Stimulated activated CD4-positive, alpha-beta T cell treated with anti-CD3 and anti-CD28 coated beads, Interleukin-15, amount 100 ng/mL, for 24 hours (primary cell): ENCODE measurements at regions not wholly inside any gene's neighbourhood (a gene's known extent, or its start where the extent isn't known, plus 50 kb on each side); places are given as distances from the start of the nearest gene placed in this dataset.

ENCODE experiments used
- DNase-seq: peaks from one replicate; pipeline ENCODE4 v3.0.0-alpha.2; 2020

DNA sequence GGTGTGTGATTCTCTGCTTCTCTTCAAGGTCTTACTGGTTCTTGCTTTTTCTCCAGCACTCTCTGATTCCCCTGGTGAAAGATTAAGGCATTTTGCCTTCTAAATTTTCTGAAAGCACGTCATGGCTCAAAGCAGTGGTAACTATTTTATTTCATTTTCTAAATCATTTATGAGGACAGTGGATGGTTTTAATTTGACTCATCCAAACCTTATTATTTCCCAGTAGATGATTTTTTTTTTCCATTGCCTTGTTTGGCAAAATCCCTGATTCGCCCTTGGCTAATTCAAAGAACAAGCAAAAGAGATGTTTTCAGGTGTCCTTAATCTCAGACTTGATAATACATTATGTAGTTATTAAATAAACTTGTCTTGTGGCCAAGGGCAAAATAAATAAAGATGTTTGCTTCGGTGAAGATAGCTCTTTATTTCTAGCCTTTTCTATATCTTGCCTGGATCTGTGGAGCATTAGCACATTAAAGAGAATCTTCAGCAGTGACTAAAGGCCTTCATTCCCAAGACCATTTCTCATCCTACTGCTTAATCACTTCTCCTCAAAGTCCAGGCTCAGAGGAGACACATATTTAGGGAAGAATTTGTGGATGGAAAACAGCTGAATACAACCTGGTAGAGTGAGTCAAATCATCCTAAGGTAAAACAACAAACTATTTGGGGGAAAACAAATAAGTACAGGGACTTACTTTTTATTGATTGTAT is 359.8 kb downstream of the DUSP10 start:
- no peak for DNase-seq

DNA sequence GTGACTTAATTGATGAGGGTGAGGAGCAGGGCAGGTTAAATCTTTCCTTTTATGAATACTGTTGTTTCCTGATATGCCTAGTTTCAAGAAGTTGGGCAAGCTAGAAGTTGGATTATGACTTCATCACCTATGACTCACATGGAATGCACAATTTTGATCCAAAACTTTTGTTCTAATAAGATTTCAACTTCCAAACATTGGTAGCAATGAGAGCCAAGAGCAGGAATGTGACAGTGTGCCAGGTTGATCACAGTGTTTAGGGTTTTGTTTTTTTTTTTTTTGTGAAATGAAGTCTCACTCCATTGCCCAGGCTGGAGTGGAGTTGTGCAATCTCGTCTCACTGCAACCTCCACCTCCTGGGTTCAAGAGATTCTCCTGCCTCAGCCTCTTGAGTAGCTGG is 349.4 kb downstream of the DUSP10 start:
- DNase-seq: no peak

DNA sequence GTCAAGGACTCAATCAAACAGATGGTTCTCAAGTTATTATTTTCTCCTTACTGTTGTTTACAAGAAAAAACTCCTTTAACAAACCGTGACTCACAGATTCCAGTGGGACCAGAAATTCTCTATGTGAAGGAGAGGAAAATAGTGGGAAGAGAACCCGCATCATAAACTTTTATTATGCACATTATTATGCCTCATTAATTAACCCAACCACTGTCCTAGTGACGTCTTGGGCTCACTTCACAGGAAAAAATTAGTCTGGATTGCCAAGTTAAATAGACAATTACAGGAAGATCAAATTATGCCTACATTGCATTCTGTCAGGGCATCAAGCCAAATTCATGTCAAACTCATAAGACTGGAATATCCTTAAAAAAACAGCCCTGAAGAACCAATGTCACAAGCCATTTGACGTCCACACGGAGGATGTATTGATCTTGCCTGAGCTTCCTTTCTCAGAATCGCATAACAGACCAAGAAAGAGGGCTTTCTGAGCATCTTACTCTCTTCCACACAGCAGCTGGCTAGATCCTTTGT is 347.8 kb downstream of the DUSP10 start:
- no peak for DNase-seq

DNA sequence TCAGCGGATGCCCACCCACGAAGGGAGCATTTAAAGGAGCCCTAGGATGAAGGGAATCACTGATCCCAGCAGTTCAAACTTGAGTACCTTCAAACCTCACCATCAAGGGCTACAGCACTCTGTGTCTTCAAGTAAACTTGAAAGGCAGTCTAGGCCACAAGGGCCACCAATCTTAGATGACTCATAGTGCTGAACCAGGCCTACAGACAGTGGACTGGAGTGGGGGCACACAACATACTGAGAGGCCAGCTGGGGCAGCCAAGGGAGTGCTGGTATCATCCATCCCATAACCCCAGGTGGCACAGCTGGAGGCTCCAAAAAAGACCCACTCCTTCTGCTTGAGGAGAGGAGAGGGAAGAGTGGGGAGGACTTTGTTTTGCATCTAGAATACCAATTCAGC is 345.4 kb downstream of the DUSP10 start:
- DNase-seq: no peak

DNA sequence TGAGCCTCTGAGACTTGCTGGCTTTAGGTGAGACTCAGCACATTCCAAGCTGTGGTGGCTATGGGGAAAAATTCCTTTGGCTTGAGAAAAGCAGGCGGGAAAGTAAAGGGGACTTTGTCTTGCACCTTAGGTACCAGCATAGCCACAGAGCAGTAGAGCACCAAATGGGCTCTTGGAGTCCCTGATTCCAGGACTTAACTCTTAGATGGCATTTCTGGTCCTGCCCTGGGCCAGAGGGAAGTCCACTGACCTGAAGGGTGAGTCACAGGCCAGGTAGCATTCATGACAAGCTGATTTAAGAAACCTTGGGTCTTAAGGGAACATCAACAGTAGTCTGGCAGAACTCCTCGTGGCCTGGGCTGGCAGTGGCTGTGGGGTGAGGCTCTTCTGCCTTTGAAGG is 344.7 kb downstream of the DUSP10 start:
- DNase-seq: no peak

DNA sequence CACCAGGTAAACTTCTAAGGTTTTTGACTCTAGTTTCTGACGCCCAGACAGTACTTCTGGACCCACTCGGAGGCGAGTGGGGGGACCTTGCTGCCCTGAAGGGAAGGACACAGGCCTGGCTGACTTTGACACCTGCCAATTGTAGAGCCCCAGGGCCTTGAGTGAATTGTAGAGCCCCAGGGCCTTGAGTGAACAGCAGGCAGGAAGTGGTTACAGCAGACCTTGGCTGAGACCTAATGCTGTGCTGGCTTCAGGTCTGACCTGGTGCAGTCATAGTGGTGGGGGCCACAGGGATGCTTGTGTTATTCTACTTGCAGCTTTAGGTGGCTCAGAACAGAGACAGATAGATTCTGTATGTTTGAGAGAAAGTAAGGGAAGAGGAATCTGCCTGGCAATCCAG is 344.3 kb downstream of the DUSP10 start:
- DNase-seq: no peak

DNA sequence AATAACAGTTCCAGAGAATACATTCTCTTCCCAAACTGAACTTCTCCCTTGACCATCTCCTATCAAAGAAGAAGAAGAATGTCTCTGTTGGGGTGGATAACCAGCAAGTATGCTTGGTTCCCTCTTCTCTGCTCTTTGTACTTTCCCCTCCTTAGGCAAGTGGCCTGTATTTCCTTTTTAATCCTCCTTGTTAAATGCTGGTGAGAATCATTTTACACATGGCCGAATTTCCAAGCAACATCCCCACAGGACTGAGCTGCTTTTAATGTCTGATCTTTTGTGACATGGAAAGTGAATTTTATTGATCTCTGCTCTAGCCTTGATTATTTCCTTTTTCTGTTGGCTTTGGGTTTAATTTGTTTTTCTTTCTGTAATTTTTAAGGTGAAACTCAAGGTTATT is 336.7 kb downstream of the DUSP10 start:
- no peak for DNase-seq

DNA sequence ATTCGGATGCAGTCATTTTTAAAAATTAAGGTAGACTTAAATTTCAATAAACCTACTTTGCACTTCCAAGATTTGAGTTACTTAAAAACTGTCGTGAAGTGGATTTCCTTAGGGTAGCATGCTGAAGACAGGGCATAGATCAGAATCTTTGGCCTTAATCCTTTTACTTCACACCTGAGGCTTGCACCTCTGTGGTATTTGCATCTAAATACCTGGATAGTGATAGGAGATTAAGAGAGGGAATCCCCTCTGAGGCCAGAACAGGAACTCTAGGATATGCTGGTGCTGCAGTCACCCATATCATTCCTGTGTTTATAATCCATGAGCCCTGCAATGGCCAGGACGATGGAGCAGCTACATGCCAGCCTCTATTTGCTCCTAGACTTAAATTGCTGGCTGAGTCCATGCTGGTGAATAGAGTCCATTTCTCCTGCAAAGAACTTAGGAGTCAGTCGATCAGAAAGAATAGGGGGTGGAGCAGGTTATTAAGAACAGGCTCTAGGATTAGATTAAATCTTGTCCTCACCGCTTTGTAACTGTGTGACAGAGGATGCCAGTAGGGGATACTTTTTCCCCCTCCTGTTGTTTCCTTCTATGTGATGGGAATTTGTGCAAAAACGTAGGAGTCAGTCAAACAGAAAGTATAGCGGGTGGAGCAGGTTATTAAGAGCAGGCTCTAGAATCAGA is 333.6 kb downstream of the DUSP10 start:
- no peak for DNase-seq

DNA sequence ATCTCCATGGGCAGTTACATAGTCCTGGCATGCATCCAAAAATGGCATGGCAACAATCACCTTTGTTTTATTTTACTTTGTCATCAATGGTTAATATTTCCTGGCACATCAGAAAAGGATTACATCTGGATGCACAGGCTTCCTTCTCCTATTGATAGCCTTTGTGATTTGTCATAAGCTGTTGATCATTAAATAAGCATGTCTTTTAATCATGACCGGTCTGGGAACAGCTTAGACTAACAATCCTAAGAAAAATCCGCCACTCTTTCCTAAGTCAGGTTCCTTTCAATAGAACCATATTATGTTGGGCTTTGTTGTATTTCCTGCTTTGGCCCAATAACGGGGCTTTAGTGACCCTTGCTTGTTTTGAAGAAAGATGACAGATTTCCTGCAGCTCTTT is 330.6 kb downstream of the DUSP10 start:
- DNase-seq: no peak

DNA sequence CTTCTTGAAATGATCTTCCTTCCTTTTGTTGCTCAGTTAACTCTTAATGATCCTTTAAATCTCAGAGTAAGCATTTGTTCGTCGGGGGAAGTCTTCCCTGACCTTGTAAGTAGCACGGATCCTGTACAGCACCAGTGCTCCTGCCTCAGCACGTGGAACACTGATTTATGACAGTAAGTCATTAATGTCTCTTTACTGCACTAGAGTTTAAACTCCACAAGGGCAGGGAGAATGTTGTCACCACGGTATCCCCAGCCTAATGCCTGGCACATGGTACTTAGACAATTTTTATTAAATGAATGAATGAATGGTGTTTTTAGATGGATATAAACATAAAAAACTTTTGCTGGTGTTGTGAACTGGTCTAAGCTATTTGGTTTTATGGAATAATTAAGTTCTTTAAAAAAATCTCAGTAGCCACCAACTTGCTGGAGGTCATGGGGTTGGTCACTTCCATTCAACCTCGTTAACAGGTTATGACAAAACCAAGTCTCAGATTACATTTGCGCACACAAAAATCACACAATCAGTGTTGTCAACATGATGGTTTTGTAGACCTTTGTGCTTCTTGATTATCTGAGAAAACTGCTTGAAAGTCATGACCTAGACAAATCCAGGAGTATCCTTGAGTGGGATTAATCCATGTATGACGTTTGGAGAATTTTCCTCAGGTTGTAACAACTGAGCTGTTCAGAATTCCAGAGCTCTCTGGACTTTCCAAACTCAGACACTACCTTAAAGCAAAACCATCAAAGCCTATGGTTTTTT is 326.9 kb downstream of the DUSP10 start:
- DNase-seq: no peak

DNA sequence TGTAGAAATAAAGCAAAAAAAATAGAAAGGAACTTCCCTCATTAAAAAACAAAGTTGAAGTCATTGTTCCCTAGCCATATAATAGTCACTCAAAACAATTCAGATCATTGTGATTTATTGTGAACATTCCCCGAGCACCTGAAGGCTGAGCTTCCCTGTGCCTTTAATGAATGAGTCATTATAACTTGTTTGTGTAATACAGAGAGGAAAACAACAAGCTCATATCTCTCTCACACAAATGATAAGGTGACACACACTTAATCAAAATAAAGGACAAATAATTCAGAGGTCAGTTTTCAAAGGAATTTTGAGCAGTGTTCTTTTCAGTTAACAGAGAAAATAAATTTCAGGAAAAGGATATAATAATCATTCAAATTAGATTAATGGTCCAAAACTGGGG is 326.2 kb downstream of the DUSP10 start:
- DNase-seq: no peak

DNA sequence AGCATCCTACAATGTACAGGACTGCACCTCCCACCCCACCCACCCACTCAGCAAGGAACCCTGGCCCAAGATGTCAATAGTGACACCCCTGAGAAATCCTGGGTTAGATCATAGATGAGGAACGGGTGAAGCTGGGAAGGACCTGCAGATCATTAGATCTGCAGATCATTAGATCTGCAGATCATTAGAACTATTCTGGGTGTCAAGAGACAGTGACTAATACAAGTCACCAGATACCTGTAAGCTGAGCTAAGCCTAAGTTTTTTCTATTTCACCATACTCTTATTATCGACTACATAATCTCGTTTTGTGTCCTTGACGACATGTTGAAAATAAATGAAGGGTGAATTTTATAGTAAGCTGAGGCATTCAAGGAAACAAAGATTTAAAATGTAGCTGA is 325.7 kb downstream of the DUSP10 start:
- no peak for DNase-seq

DNA sequence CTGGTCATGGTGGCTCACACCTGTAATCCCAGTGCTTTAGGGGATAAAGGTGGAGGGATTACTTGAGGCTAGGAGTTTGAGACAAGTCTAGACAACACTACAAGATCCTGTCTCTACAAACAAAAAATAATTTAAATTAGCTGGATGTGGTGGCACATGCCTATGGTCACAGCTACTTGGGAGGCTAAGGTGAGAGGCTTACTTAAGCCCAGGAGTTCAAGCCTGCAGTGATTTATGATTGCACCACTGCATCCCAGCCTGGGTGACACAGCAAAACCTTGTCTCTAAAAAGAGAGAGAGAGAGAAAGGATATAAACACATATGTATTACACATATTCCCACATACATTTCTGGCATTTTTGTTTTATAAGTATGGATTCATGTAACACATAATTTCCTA is 325.2 kb downstream of the DUSP10 start:
- no peak for DNase-seq

DNA sequence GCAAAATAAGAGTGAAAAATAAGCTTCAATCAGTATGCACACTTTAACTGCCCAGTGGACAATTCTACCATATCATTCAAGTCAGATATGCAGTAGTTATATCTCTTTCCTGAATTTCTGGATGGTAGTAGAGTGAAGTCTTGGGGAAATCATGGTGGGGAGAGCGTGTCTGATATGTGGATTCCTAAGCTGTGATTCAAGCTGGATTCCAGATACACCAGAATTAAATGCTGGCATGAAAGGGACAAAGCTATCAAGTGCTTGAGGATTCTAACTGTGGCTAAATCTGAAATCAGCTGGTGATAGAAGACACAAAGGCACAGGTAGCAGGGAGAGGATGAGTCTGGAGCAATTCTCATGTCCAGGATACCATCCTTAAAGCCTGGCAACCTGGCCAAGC is 323.5 kb downstream of the DUSP10 start:
- DNase-seq: no peak

DNA sequence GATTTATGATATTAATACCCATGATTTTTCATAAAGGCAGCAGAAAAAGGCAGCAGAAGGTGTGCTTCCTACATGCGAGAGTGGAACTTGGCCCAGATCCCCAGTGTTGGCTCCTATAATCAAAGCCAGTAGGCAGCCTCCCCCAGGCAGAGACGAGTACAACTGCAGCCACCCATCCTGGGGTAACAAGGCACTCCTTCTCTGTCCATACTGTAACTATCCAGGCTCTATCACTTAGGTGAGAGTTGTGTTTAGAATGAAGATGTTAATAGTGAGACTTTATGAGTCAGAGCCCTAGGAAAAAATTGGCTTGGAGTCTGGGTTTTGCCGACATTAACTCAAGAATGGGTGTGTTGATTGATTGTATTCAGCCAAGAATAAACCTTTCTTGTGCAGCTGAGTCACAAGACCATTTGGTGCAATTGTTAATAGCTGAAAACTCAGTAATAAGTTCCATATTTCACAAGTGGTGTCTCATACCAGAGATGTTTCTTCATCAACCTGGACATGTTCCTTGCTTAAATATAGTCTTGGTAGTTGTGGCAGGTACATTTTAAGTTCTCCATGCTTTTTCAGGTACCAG is 322.3 kb downstream of the DUSP10 start:
- no peak for DNase-seq

DNA sequence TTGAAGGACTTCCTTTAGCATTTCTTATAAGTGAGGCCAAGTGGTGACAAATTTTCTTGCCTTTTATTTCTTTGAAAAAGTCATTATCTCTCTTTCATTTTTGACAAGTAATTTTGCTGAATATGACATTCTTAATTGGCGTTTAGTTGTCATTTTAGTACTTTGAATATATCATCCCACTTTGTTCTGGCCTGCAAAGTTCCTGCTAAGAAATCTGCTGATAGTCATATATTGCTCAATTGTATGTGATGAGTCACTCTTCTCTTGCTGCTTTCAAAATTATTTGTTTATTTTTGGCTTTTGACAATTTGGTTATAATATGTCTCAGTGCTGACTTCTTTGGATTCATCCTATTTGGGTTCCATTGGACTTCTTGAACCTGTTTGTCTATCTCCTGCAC is 312.6 kb downstream of the DUSP10 start:
- DNase-seq: no peak

DNA sequence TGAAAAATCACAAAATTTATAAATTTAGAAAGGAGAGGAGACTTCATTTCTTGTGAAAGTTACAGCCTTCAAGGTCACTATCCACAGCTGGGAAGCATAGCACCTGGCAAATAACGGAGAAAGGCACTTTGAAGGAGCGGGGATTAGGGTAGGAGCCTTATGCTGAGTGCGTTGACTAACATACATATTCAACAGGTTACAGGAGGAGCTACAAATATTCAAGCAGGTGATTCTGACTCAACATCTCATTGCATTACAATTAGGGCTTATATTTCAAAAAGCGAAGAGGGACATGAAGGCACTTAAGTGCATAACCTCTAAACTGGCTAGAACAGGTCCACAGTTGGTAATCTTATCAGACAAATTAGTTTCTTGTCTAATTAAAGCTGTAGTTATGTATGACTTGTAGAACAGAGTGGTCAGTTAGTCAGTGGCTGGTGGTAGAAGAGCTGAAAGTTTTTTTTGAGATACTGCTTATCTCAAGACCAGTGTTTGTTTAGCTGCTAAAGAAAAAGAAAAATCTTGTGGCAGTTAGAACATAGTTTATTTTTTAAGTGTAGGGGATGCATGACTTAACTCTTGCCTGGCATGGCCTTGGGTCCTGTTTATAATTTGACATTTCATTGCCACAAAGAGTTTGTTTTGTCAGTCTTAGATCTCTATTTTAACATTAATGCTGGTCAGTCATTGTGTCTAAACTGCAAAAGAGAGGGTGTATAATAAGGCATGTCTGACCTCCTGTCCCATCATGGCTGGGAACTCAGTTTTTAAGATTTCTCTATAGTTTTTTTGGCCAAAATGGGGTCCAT is 311.5 kb downstream of the DUSP10 start:
- DNase-seq: no peak

DNA sequence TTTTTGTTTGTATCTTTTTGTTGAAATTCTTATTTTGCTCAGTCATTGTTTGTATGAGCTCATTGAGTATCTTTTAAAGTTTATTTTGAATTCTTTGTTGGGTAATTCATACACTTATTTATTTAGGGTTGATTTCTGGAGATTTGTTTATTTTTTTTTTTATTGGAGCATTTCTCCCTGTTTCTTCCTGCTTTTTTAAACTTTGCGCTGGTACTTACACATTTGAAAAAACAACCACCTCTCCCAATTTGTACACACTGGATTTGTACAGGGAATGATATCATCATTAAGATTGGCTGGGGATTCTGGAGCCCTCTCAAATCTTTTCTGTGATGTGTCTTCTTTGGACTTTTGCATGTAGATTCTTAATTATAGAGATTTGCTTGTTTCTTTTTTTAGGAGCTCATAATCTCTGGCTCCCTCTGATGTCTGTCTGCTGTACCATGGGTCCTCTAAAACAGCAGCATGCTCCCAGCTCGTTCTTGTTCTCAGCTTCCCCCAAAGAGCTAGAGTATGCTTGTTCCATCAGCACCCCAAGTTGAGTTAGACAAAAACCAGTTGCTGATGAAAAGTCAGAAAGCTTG is 310.7 kb downstream of the DUSP10 start:
- DNase-seq: no peak

DNA sequence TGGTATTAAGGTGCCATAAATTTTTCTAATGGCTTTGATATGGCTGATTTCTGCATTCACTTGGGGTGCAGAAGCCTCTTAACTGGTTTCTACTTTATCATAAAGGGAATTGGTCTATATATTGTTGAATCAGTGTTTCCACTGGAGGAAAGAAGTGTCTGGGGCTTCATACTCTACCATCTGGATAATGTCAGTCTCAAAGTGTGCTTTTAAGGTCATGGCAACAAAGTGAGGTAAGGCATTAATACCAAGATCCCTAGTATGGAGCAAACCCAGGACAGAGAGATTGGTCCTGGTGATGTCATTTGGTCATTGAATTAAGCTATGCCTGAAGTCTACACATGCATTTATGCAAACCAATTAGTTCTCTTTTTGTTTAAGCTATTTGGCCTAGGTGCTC is 309.9 kb downstream of the DUSP10 start:
- no peak for DNase-seq

DNA sequence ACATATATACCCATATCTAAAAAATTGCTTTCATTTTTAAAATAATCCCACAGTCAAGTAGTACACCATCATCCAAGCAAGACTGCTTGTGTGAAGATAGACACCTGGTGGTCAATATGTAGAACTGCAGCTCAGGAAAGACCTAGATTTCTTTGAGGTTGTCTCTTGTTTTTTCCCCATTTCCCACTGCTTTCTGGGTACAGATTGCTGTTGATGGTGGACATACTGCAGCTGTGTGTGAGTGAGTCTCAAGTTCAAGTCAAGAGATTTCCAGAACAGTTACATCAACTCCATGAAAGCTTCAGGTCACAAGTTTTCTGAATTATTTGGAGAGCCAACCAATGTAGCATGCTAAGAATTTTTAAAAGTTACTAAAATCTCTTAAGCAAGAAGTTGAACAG is 306.4 kb downstream of the DUSP10 start:
- no peak for DNase-seq

DNA sequence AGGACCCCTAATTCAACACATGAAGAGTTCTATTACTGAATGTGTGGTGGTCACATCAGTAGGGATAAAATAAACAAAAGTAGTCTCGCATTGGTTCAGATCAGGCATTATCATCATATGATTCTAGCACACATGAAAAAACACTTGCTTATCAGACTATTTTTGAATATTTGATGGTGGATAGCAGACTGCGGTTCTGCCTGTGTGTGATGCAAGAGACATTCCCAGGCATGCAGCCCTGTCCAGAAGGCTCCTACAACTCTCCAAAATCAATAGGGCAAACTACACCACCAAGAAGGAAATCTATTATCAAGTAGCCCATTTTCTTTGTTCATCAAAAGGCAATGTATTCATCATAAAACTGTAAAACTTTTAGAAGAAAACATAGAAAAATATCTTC is 304.7 kb downstream of the DUSP10 start:
- no peak for DNase-seq

DNA sequence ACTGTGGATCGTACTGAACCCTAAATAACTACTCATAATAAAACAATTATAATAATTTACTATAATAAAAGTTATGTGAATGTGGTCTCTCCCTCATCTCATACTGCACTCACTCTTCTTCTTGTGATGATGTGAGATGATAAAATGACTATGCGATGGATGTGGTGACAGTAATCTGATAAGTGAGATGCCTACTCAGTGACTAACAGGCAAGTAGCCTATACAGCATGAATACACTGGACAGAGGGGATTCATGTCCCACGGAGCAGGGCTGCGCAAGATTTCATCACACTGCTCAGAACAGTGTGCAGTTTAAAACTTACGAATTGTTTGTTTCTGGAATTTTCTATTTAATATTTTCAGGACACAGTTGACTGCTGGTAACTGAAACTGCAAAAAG is 304.0 kb downstream of the DUSP10 start:
- DNase-seq: no peak
